Stomach (tissue), 4 donors: ENCODE measurements at regions not wholly inside any gene's neighbourhood (a gene's known extent, or its start where the extent isn't known, plus 50 kb on each side); places are given as distances from the start of the nearest gene placed in this dataset.

ENCODE experiments used
- EP300 ChIP-seq: sonication (generic); formaldehyde crosslinking; IDR thresholded peaks from one replicate; pipeline ENCODE4 v1.6.1; 2017; ENCODE audit warnings: antibody characterized with exemption
- POLR2AphosphoS5 ChIP-seq, 3 donors: sonication (generic); formaldehyde crosslinking; IDR thresholded peaks; one replicate each; pipeline ENCODE4 v1.6.1; 2016; ENCODE audit warnings: antibody characterized with exemption in 3 of 3
- TF ChIP-seq, protein P1 (sequence below), 7 experiments: fragments of 450-650 bp in 4 of 7; fragments of 200-600 bp in 3 of 7; sonication (generic) in 3 of 7; IDR thresholded peaks; one replicate each; pipeline ENCODE4 v1.5.1; 2016 to 2019; ENCODE audit warnings: antibody characterized with exemption in 7 of 7, control low read depth in 2 of 7, mild to moderate bottlenecking in 1 of 7

DNA sequence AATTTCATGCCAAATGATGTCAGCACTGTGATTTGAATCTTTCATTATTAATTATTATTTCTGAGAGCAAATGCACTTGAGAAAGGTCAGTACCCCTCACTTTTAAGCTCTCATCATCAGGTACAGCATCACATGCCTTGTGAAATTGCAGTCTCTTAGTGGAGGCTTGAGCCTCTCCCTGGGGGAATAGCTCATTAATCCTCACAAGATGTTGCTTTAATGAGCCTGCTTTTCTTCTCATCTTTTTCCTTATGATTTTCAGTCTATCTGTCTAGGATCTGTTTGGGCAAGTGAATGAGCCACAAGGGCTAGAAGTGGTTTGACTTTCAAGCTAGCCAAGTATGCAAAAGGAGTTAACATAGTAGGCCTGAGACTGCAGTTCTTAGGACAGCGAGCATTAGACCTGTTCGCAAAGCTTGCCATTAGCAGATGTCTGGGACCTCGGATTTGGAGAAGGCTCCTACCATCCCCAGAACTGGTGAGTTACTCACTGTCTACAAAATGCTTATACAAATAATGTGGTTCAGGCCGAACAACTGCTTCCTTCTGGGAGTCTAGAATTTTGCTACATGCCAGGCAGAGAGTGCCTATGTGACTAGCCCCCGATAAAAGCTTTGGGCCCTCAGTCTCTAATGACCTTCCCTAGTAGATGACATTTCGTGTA lies 174.5 kb downstream of the IL15 start:
- TF ChIP-seq POLR2AphosphoS5 (IDR thresholded peaks at IDR 0.05), result no peak
- TF ChIP-seq, protein P1, sequence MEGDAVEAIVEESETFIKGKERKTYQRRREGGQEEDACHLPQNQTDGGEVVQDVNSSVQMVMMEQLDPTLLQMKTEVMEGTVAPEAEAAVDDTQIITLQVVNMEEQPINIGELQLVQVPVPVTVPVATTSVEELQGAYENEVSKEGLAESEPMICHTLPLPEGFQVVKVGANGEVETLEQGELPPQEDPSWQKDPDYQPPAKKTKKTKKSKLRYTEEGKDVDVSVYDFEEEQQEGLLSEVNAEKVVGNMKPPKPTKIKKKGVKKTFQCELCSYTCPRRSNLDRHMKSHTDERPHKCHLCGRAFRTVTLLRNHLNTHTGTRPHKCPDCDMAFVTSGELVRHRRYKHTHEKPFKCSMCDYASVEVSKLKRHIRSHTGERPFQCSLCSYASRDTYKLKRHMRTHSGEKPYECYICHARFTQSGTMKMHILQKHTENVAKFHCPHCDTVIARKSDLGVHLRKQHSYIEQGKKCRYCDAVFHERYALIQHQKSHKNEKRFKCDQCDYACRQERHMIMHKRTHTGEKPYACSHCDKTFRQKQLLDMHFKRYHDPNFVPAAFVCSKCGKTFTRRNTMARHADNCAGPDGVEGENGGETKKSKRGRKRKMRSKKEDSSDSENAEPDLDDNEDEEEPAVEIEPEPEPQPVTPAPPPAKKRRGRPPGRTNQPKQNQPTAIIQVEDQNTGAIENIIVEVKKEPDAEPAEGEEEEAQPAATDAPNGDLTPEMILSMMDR (IDR thresholded peaks at IDR 0.05), result no peak
- no peak for TF ChIP-seq EP300
